ENCODE measurements at regions not wholly inside any gene's neighbourhood (a gene's known extent, or its start where the extent isn't known, plus 50 kb on each side); places are given as distances from the start of the nearest gene placed in this dataset.

- Histone ChIP-seq H3K9me3 (ENCODE audit: control insufficient read depth, low read length) (no peaks in the 10 kb centered on the region), H3K36me3 (ENCODE audit: control insufficient read depth, insufficient read depth, low read length) (no peaks in the 10 kb centered on the region), H3K27me3 (ENCODE audit: control insufficient read depth, insufficient read depth, low read length) (no peaks in the 10 kb centered on the region), H3K9ac (no peak overlapping the region), H3K4me2 (ENCODE audit: low read length) (no peak overlapping the region), H3K27ac (no peak overlapping the region), H2AFZ (no peak overlapping the region), H3K4me1 (no peaks in the 10 kb centered on the region), H3K79me2 (no peaks in the 10 kb centered on the region), H3K4me3 (ENCODE audit: low read depth, low read length) (no peak overlapping the region)
- no peak for TF ChIP-seq CTCF (IDR thresholded peaks at IDR 0.05)
Measured at GRCh38 chr11:34792814-34793258, 123.3 kb downstream of the APIP start.

GRCh38 chr11:34791780-34792542 is 124.2 kb downstream of the APIP start:
- no peak overlapping the region for H3K9ac ChIP-seq
- no peaks in the 10 kb centered on the region for H3K79me2 ChIP-seq
- no peaks in the 10 kb centered on the region for H3K4me1 ChIP-seq
- H3K27ac ChIP-seq, result no peak overlapping the region
- TF ChIP-seq CTCF (IDR thresholded peaks at IDR 0.05), result no peak
- H2AFZ ChIP-seq, result no peak overlapping the region
- H3K4me3 ChIP-seq (ENCODE audit: low read depth, low read length), result no peak overlapping the region
- no peaks in the 10 kb centered on the region for H3K9me3 ChIP-seq (ENCODE audit: control insufficient read depth, low read length)
- H3K27me3 ChIP-seq (ENCODE audit: control insufficient read depth, insufficient read depth, low read length), result no peaks in the 10 kb centered on the region
- H3K36me3 ChIP-seq (ENCODE audit: control insufficient read depth, insufficient read depth, low read length), result no peaks in the 10 kb centered on the region
- H3K4me2 ChIP-seq (ENCODE audit: low read length), result no peak overlapping the region

DNA sequence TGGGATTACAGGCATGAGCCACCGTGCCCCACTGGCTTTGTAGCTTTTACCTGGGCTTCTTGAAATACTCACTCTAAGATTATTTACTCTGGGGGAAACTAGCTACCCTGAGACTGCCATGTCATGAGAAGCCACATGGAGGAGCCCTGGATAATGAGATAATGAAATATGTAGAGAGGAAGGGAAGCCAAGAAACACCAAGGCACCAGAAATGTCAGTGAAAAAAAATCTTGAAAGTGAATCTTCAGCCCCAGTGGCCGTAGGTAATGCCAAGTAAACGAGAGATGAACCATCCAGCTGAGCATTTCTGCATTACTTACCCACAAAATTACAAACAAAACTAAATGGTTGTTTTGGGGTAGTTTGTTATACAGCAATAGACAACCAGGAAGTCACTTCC is 125.6 kb downstream of the APIP start:
- TF ChIP-seq CTCF (IDR thresholded peaks at IDR 0.05), result no peak
- no peaks in the 10 kb centered on the region for H3K79me2 ChIP-seq
- no peak overlapping the region for H3K27ac ChIP-seq
- H3K9me3 ChIP-seq (ENCODE audit: control insufficient read depth, low read length), result no peaks in the 10 kb centered on the region
- H3K4me3 ChIP-seq (ENCODE audit: low read depth, low read length), result no peak overlapping the region
- no peak overlapping the region for H3K9ac ChIP-seq
- H3K36me3 ChIP-seq (ENCODE audit: control insufficient read depth, insufficient read depth, low read length), result no peaks in the 10 kb centered on the region
- H3K4me1 ChIP-seq, result no peaks in the 10 kb centered on the region
- H3K27me3 ChIP-seq (ENCODE audit: control insufficient read depth, insufficient read depth, low read length), result no peaks in the 10 kb centered on the region
- H2AFZ ChIP-seq, result no peak overlapping the region
- H3K4me2 ChIP-seq (ENCODE audit: low read length), result no peak overlapping the region

- Histone ChIP-seq H3K9ac (no peak overlapping the region), H3K36me3 (ENCODE audit: control insufficient read depth, insufficient read depth, low read length) (no peaks in the 10 kb centered on the region), H3K27ac (no peak overlapping the region), H3K4me3 (ENCODE audit: low read depth, low read length) (no peak overlapping the region), H3K79me2 (no peaks in the 10 kb centered on the region), H3K4me1 (no peaks in the 10 kb centered on the region), H2AFZ (no peak overlapping the region), H3K4me2 (ENCODE audit: low read length) (no peak overlapping the region), H3K27me3 (ENCODE audit: control insufficient read depth, insufficient read depth, low read length) (no peaks in the 10 kb centered on the region), H3K9me3 (ENCODE audit: control insufficient read depth, low read length) (no peaks in the 10 kb centered on the region)
- no peak for TF ChIP-seq CTCF (IDR thresholded peaks at IDR 0.05)
Measured at GRCh38 chr11:34789196-34789834, 126.9 kb downstream of the APIP start.
